ENCODE measurements at regions not wholly inside any gene's neighbourhood (a gene's known extent, or its start where the extent isn't known, plus 50 kb on each side); places are given as distances from the start of the nearest gene placed in this dataset.

DNA sequence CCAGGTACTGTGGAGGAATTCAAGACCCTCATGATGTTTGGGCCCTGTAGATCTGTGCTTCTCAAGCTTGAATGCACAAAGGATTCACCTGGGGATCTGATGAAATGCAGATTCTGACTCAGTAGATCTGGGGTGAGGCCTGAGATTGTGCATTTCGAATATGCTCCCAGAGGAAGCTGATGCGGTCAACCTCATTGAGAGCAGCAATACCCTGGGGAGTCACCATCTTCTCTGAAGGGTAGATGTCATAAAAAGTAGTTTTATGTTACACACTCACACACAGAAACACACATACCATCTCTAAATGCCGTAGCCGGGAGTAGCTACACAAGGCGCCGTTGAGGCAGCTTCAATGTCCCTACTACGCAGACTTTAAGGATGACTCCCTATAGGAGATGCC is 55.8 kb upstream of the CPEB4 start:
- TF ChIP-seq, protein P1, sequence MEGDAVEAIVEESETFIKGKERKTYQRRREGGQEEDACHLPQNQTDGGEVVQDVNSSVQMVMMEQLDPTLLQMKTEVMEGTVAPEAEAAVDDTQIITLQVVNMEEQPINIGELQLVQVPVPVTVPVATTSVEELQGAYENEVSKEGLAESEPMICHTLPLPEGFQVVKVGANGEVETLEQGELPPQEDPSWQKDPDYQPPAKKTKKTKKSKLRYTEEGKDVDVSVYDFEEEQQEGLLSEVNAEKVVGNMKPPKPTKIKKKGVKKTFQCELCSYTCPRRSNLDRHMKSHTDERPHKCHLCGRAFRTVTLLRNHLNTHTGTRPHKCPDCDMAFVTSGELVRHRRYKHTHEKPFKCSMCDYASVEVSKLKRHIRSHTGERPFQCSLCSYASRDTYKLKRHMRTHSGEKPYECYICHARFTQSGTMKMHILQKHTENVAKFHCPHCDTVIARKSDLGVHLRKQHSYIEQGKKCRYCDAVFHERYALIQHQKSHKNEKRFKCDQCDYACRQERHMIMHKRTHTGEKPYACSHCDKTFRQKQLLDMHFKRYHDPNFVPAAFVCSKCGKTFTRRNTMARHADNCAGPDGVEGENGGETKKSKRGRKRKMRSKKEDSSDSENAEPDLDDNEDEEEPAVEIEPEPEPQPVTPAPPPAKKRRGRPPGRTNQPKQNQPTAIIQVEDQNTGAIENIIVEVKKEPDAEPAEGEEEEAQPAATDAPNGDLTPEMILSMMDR (IDR thresholded peaks at IDR 0.05), result no peak
- TF ChIP-seq EP300 (IDR thresholded peaks at IDR 0.05) (no peak), POLR2AphosphoS5 (IDR thresholded peaks at IDR 0.05) (no peak)
